Activated gamma-delta T cell treated with Interleukin-2 at 50 U/mL for 16 hours (primary cell): ENCODE measurements at regions not wholly inside any gene's neighbourhood (a gene's known extent, or its start where the extent isn't known, plus 50 kb on each side); places are given as distances from the start of the nearest gene placed in this dataset.

Source experiments
- DNase-seq: peaks from one replicate; pipeline ENCODE4 v3.0.0-alpha.2; 2020

DNA sequence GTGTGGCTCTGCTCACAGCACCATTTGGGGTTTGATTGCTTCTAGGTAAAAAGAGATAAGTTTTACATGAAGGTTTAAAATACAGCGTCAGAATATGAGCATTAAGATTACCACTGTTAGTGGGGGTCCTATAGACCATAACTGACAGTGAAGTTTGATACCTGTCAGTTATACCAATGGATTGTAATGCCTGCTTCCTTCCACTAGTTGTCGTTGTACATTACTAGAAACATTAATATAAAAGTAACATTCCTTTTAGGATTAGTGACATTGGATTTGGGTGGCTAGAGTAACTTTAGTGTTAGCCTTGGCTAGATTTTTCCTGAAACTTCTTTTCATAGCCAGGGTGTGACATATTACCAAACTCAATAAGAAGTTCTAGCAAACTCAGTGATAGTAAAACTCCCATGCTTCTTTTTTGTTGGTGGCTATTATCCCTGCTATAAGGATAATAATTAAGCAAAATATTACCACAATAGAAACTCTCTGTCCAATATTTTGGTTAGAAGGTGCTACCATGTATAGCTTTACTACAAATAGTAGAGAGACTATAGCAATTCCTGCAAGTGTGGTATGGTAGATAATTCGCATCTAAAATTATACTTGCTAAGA lies 57.1 kb downstream of the FAM181B start:
- DNase-seq = no peak

- DNase-seq = no peak
These were observed 57.8 kb downstream of the FAM181B start for GRCh38 chr11:82675838-82676237.

DNA sequence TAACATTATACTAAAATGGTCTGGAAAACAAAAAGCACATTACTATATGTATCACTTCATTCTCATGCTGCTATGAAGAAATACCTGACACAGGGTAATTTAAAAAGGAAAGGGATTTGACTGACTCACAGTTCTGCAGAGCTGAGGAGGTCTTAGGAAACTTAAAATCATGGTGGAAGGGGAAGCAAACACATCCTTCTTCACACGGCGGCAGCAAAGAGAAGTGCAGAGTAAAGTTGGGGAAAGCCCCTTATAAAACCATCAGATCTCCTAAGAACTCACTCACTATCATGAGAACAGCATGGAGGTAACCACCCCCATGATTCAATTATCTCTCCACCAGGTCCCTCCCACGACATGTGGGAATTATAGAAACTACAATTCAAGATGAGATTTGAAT lies 60.0 kb downstream of the FAM181B start:
- no peak for DNase-seq

DNA sequence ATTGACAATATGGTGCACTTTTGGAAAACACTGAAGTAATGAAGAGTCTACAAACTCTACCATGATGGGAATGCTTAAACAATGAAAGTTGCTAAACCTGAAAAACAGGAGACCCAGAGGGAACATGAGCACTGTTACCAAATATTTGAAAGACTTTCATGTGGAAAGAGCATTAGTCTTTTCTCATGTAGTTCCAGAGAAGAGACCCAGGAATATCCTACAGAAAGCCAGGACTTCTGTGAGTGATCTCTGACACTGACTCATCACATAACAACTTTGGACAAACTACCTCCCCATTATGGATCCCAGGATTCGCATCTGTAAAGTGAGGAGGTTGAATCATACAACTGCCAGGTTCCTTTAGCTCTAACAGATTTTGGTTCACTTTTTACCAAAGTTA lies 62.2 kb downstream of the FAM181B start:
- DNase-seq = no peak

DNA sequence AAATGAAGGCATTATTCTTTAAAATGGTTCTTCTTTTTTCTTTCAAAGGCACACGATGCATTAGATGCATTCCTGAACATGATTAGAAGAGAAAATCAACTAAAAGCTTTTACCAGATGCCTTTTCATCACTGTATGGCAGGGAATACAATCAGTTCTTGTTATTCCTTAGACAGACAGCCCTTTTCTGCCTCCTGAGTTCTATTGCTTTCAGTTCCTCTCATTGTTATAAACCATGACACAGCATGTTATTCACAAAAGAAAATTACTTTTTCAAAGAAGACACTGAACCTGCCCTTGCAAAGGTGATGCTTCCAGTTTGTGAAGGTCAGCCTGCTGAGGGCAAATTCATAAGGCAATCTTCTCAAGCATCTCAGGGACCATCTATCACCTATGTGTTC lies 70.1 kb downstream of the FAM181B start:
- DNase-seq = no peak

GRCh38 chr11:82653752-82654151 lies 79.9 kb downstream of the FAM181B start:
- no peak for DNase-seq

GRCh38 chr11:82639251-82639650 lies 94.4 kb downstream of the FAM181B start:
- DNase-seq = no peak

GRCh38 chr11:82636615-82637014 lies 97.0 kb downstream of the FAM181B start:
- DNase-seq = no peak

- no peak for DNase-seq
These were observed 99.6 kb downstream of the FAM181B start for GRCh38 chr11:82634091-82634490.

GRCh38 chr11:82631722-82632630 lies 101.7 kb downstream of the FAM181B start:
- no peak for DNase-seq

DNA sequence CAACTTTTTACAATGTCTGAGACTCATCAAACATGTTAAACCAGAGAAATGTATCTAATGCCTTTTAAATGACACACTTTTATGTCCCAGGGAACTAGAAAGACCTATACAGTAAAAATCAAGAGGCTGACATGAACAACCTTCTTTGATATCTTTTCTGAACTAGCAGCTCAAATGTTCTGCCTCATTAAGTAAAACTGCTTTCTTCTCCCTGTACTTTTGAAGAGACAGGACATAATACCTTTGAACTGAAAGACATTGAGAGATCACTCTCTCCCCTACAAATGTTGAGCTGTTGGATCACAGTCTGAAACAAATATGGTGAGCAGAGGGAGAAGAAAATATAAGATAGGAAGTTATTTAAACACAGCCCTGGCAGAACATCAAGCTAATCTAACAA lies 123.0 kb downstream of the FAM181B start:
- no peak for DNase-seq

DNA sequence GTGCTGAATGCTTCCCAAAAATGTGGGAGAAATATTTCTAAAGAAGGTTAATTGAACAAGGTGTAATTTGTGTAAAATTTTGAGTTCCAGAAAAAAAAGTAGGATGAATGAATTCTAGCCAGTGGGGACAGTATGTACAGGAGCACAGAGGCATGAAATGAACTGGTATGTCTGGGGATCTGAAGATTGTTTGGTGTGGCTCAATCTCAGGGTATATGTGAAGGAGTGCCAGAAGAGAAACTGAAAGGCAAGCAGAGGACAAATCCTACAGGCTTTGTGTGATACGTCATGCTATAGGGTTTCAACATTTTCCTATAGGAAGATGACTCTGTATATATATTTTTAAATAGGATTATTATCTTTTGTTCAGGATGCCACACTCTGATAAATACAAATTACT lies 126.9 kb downstream of the FAM181B start:
- DNase-seq = no peak

DNA sequence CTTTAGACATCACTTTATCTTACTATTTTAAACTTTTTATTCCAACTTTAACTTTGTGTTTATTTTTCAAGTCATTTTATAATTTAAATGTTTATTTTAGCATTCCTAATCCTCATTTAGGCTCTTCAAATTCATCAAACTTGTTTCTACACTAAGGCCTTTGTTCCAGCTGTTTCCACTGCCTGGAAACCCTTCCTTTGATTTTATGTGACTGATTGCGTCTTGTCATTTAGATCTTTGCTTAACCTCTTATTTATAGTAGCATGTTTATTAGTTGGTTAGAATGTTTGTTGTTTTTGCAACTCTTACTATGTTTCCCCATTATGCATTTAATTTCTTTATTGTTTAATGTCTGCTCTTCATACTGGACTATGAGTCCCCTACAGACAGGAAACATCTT lies 132.0 kb downstream of the FAM181B start:
- DNase-seq = no peak

- DNase-seq = no peak
These were observed 133.8 kb downstream of the FAM181B start for GRCh38 chr11:82599836-82600235.

- no peak for DNase-seq
These were observed 147.1 kb downstream of the FAM181B start for GRCh38 chr11:82586581-82586980.

GRCh38 chr11:82577246-82577645 lies 156.4 kb downstream of the FAM181B start:
- DNase-seq = no peak

DNA sequence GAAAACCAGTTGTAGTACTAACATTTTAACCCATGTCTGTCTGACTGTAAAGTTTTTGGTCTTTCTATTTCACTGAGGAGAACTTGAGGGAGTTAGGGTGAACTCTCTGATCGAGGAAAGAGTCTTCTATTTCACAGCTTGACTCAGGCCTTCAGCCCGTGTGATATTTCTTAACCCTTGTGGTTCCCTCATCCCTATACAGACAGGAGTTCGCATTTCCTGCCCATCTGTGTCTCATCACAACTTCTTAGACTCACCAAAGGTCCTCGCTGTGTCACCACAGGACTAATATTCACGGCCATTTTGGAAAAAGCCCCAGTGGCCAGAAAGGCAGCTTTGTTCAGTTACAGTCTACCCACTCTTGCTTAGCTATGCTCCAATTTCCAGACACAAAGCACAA lies 172.8 kb downstream of the FAM181B start:
- DNase-seq = no peak

- DNase-seq = no peak
These were observed 174.1 kb downstream of the FAM181B start for GRCh38 chr11:82559609-82560008.

DNA sequence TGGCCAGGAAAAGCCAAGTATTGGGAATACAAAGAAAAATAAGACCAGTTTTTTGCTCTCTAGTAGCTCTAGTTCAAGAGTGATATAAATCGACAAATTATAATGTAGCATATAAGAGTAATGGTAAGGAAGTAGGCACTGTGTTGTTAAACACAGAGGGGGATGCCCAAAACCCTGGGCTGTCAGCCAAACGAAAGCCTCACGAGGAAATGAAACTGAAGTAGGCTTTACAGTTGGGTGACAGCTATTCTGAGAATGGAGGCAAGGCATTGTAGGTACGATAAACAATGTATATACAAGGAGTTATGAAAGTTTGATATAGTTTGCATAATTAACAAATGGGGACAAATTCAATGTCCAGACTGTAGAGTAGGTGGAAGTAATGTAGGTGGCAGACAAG lies 176.4 kb downstream of the FAM181B start:
- DNase-seq = no peak

DNA sequence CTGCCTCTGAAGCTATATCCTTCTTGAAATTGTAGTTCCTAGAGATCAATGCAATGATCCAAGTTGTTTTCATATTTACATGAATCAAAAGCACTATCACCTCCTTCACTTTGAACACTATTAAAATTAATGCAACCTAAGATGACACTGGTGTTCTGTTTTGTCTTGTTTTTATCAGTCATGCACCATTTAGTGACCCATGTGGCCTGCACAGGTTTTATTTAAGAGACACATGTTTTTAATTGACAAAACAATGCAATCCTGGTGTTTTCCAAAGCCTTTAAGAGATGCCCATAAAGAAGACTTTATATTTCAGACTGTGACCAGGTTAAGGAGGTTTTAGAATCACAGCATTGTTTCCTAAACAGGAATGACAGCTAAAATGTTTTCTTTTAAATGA lies 177.5 kb downstream of the FAM181B start:
- DNase-seq = no peak

- DNase-seq = no peak
These were observed 186.8 kb downstream of the FAM181B start for GRCh38 chr11:82546661-82547557.

DNA sequence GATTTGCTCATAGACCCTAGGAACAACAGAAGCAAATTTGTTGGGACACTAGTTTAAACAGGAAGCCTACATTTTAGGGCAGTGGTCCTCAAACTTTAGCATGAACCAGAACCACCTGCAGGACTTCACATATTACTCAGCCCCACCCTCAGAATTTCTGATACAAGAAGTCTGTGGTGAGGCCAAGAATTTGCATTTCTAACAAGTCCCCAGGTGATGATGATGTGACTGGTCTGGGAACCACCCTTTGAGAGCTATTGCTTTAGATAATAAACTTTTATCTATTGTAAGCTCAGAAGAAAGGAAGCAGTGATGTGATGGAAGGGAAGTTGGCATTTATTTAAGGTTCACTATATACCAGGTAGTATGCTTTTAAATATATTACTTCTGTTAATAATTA lies 194.0 kb downstream of the FAM181B start:
- DNase-seq = no peak

DNA sequence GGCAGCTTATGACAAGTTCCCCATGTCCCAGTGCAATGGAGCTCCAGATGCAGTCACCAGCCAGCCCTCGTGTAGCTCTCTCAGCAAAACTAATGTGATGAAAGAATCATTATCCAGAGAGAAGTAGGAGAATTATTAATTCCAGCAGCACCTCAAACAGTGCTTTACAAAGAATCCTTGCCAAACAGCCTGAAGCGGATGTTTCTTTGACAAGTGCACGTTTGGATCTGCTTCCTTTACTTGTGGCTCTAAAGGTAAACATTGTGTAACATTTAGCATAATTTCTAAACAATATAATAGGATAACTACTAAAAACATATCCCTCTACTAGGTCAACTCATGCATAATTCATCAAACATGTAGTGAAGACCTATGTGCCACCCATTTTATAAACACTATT lies 197.0 kb downstream of the FAM181B start:
- no peak for DNase-seq
